GM13977 (cell line): ENCODE measurements at regions not wholly inside any gene's neighbourhood (a gene's known extent, or its start where the extent isn't known, plus 50 kb on each side); places are given as distances from the start of the nearest gene placed in this dataset.

Source experiments
- DNase-seq: peaks from one replicate; pipeline ENCODE4 v3.0.0; 2012; ENCODE audit warnings: low spot score
- in situ Hi-C: fragments of 300-500 bp; cut with MboI; formaldehyde crosslinking; loops from one replicate; pipeline ENCODE4 v1.12.0; 2022; ENCODE audit warnings: low sequenced_read_pairs, low pct_unique_long_range_greater_than_20kb, mixed read lengths, inconsistent platforms; ENCODE audit not compliant: unreplicated experiment
- TF ChIP-seq, protein P1 (sequence below): IDR thresholded peaks from 2 replicates; pipeline ENCODE4 v1.5.1; 2012; ENCODE audit warnings: mild to moderate bottlenecking, control low read depth; ENCODE audit not compliant: insufficient read depth; ENCODE audit errors: extremely low read depth, missing control alignments

DNA sequence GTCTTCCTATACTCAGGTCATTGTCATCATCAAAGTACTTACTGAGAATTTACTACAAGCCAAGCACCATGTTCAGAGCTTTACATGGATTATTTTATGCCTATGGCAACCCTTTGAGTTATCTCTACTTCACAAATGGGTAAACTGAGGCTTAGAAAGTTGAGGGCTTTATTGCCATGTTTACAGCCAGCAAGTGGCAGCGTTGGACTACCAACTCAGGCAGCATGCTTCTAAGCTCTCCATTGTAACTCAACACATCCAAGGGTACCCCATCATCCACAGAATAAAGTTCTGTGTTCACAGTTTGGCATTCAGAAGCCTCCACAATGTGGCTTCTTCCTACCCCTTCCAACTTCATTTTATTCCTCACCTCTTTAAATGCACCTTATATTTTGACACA lies 422.6 kb upstream of the GRIA1 start:
- in situ Hi-C loops: no loop called here
- TF ChIP-seq, protein P1, sequence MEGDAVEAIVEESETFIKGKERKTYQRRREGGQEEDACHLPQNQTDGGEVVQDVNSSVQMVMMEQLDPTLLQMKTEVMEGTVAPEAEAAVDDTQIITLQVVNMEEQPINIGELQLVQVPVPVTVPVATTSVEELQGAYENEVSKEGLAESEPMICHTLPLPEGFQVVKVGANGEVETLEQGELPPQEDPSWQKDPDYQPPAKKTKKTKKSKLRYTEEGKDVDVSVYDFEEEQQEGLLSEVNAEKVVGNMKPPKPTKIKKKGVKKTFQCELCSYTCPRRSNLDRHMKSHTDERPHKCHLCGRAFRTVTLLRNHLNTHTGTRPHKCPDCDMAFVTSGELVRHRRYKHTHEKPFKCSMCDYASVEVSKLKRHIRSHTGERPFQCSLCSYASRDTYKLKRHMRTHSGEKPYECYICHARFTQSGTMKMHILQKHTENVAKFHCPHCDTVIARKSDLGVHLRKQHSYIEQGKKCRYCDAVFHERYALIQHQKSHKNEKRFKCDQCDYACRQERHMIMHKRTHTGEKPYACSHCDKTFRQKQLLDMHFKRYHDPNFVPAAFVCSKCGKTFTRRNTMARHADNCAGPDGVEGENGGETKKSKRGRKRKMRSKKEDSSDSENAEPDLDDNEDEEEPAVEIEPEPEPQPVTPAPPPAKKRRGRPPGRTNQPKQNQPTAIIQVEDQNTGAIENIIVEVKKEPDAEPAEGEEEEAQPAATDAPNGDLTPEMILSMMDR: no peak
- no peak for DNase-seq

DNA sequence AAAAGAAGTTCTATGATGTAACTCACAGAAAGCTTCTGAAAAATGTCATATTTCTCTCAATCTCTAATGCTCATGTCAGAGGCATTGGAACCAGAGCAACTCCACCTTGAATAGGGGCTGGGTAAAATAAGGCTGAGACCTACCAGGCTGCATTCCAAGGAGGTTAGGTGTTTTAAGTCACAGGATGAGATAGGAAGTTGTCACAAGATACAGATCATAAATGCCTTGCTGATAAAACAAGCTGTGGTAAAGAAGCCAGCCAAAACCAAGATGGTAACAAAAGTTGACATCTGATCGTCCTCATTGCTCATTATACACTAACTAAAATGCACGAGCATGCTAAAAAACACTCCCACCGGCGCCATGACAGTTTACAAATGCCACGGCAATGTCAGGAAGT lies 411.1 kb upstream of the GRIA1 start:
- in situ Hi-C loops: no loop called here
- TF ChIP-seq, protein P1: no peak
- no peak for DNase-seq

DNA sequence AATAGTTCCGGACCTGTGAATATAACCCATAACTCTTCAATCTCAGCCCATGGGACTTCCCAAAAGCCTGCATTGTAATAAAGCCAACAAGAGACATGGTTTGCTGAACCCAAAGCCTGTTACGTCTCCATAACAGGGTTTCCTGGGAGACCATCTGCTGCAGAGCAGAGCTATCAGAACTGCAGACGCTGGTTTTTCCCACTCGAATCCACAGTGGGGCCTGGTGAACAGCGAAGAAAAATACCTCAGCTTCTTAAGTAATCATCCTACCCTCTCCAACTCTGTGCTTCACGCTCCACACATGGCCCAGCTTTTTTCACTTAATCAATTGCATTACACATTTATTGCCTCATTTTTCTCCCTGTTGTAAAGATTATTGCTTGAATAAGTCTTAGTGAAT lies 409.5 kb upstream of the GRIA1 start:
- in situ Hi-C loops: no loop called here
- TF ChIP-seq, protein P1: no peak
- no peak for DNase-seq

DNA sequence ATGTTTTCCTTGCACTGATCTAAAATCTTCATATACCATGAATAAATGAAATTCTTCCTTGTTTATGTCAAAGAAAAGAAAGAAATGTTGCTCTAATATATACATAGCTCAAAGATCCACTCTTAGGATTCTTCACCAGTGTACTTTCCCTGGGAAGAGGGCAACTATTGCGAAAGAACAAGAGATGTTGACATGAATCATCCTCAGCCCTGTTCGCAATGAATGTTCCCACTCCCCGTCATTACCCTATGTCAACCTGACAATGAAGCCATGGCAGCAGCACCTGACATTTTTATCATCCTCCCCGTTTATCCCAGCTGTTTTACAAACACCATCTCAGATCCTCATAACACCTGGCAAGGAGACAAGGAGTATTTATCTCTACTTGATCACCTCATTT lies 409.1 kb upstream of the GRIA1 start:
- TF ChIP-seq, protein P1: no peak
- no peak for DNase-seq
- in situ Hi-C loops: no loop called here

DNA sequence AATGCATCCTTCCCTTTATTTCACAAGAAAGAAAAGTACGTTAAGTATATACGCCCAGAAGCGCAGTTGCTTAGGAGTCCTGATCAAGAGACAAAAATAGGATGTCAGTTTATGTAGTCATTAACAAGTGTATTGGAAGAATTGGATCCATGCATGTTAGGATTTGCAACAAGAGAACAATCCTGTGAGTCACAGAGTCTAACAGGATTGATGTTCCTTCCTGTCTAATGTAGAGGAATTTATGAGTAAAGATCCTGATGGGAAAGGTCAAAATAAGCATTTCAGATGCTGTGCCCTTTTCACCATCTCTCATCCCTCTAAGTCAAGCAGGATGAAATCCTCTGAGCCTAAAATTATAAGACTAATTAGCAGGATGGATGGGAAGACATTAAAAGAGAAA lies 406.0 kb upstream of the GRIA1 start:
- no peak for DNase-seq
- in situ Hi-C loops: no loop called here
- TF ChIP-seq, protein P1: no peak

DNA sequence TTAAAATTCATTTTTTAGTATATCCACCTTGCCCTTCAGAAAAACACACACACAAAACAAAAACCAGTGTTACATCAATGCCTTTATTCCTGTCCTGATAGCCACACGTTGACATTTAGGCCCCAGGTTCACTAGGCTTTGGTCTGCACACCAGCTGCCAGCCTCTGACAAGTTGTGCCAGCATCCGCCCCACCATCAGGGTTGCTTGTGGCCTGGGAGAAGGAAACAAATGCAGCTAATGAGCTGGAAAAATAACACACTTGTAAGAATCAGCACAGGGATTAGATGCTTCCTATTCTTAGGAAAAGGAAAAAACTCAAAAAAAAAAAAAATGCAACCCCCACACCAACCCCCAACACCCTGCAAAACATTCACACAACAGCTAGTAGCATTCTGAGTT lies 404.0 kb upstream of the GRIA1 start:
- no peak for DNase-seq
- TF ChIP-seq, protein P1: no peak
- in situ Hi-C loops: no loop called here

DNA sequence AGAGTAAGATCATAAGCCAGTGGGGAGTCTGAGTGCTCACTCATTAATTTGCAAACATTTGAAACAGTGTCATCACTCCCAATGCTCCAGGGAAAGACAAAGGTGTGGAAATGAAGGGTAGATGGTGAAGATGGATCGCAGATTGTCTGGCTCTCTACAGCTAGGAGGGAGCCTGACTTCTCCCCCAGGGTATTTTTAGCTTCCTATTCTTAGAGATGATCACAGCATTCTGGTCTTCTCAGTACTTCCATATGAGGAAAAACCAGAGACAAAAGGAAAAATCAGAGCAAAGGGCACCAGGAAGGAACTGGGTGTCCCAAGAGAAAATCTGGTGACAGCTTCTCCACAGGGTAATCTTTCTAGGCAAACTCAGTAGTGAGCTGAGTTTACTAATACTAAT lies 401.9 kb upstream of the GRIA1 start:
- DNase-seq: no peak
- TF ChIP-seq, protein P1: no peak
- in situ Hi-C loops: no loop called here
